ENCODE measurements at regions not wholly inside any gene's neighbourhood (a gene's known extent, or its start where the extent isn't known, plus 50 kb on each side); places are given as distances from the start of the nearest gene placed in this dataset.

DNA sequence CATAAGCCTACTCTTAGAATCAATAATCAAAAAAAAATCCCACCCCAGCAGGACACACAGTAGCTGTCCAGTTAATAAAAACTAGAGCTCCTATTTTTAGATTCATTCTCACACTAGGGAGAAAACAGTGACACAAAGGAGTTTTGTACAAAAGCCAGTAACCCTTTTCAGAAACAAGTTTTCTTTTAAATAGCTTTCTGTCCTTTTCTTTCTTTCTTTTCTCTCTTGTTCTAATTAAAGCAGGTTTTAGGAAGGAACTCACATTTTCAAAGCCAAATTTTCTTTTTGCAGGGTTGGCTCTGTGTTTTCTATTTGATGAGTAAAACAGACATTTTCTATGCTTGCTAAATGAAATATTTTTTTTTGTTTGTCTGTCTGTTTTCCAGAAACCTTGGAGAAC, 1390.7 kb downstream of the FAM181B start:
- Histone ChIP-seq H3K9ac (ENCODE audit: insufficient read length, low read depth) (no peak overlapping the region), H3K27me3 (ENCODE audit: insufficient read depth, insufficient read length) (no peaks in the 10 kb centered on the region), H3K4me3 (ENCODE audit: insufficient read length, low read depth) (no peak overlapping the region), H3K36me3 (ENCODE audit: insufficient read depth, insufficient read length, low read length) (no peaks in the 10 kb centered on the region), H3K4me1 (ENCODE audit: insufficient read depth, insufficient read length) (no peaks in the 10 kb centered on the region), H3K9me3 (ENCODE audit: insufficient read depth, low read length) (no peaks in the 10 kb centered on the region)
- no peak for DNase-seq (ENCODE audit: low read depth, low spot score)
- no peak for TF ChIP-seq SUZ12 (IDR thresholded peaks at IDR 0.05; ENCODE audit: extremely low read depth, insufficient read depth, insufficient read length)
- no peak for TF ChIP-seq YY1 (IDR thresholded peaks at IDR 0.05; ENCODE audit: insufficient read depth, insufficient read length)
- no peak for TF ChIP-seq ZNF274 (IDR thresholded peaks at IDR 0.05; ENCODE audit: low read depth, low read length)

DNA sequence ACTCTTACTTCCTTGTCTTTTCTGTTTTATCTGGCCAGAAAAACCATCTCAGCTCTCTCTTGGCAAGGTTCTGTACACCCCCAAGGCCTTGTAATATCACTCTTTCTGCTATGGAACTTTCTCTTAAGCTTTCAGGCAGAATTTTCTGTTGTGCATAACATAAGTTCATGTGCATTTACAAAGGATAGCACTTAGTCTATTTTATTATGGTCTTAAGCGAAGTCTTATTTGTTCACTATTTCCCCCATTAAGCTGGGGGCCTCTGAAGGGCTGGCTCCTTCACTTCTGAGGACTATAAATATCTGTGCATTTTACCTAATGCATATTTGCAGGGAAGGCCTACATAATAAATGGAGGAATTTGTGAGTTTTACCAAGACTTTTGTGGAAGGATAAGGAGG, 1393.4 kb downstream of the FAM181B start:
- H3K27me3 ChIP-seq (ENCODE audit: insufficient read depth, insufficient read length), result no peaks in the 10 kb centered on the region
- TF ChIP-seq SUZ12 (IDR thresholded peaks at IDR 0.05; ENCODE audit: extremely low read depth, insufficient read depth, insufficient read length), result no peak
- TF ChIP-seq YY1 (IDR thresholded peaks at IDR 0.05; ENCODE audit: insufficient read depth, insufficient read length), result no peak
- no peak for TF ChIP-seq ZNF274 (IDR thresholded peaks at IDR 0.05; ENCODE audit: low read depth, low read length)
- H3K4me3 ChIP-seq (ENCODE audit: insufficient read length, low read depth), result no peak overlapping the region
- no peaks in the 10 kb centered on the region for H3K36me3 ChIP-seq (ENCODE audit: insufficient read depth, insufficient read length, low read length)
- H3K4me1 ChIP-seq (ENCODE audit: insufficient read depth, insufficient read length), result no peaks in the 10 kb centered on the region
- H3K9ac ChIP-seq (ENCODE audit: insufficient read length, low read depth), result no peak overlapping the region
- H3K9me3 ChIP-seq (ENCODE audit: insufficient read depth, low read length), result no peaks in the 10 kb centered on the region
- no peak for DNase-seq (ENCODE audit: low read depth, low spot score)

DNA sequence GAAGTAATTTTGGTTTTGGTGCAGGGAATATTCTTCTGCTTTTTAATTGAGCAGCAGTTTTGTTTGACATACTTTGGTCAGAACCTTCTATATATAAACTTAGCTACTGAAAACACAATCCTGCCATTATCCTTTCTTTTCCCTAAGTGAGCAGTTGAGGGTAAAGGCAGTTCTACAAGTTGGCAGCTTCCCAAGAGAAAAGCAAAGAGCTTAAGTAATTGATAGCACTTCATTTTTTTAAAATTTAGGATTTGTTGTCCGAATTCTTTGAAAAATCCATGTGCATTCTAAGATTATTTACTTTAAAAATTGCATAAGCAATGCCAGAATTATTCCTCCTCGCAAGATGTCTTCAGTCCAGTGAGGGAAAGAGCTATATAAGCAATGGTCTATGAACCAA, 1394.1 kb downstream of the FAM181B start:
- Histone ChIP-seq H3K4me3 (ENCODE audit: insufficient read length, low read depth) (no peak overlapping the region), H3K36me3 (ENCODE audit: insufficient read depth, insufficient read length, low read length) (no peaks in the 10 kb centered on the region), H3K27me3 (ENCODE audit: insufficient read depth, insufficient read length) (no peaks in the 10 kb centered on the region), H3K9ac (ENCODE audit: insufficient read length, low read depth) (no peak overlapping the region), H3K4me1 (ENCODE audit: insufficient read depth, insufficient read length) (no peaks in the 10 kb centered on the region), H3K9me3 (ENCODE audit: insufficient read depth, low read length) (no peaks in the 10 kb centered on the region)
- TF ChIP-seq ZNF274 (IDR thresholded peaks at IDR 0.05; ENCODE audit: low read depth, low read length), result no peak
- no peak for TF ChIP-seq YY1 (IDR thresholded peaks at IDR 0.05; ENCODE audit: insufficient read depth, insufficient read length)
- TF ChIP-seq SUZ12 (IDR thresholded peaks at IDR 0.05; ENCODE audit: extremely low read depth, insufficient read depth, insufficient read length), result no peak
- DNase-seq (ENCODE audit: low read depth, low spot score), result no peak

GRCh38 chr11:81337756-81338155, 1395.9 kb downstream of the FAM181B start:
- no peaks in the 10 kb centered on the region for H3K4me1 ChIP-seq (ENCODE audit: insufficient read depth, insufficient read length)
- no peak overlapping the region for H3K9ac ChIP-seq (ENCODE audit: insufficient read length, low read depth)
- no peaks in the 10 kb centered on the region for H3K36me3 ChIP-seq (ENCODE audit: insufficient read depth, insufficient read length, low read length)
- no peak overlapping the region for H3K4me3 ChIP-seq (ENCODE audit: insufficient read length, low read depth)
- DNase-seq (ENCODE audit: low read depth, low spot score), result no peak
- H3K27me3 ChIP-seq (ENCODE audit: insufficient read depth, insufficient read length), result no peaks in the 10 kb centered on the region
- no peak for TF ChIP-seq ZNF274 (IDR thresholded peaks at IDR 0.05; ENCODE audit: low read depth, low read length)
- TF ChIP-seq YY1 (IDR thresholded peaks at IDR 0.05; ENCODE audit: insufficient read depth, insufficient read length), result no peak
- TF ChIP-seq SUZ12 (IDR thresholded peaks at IDR 0.05; ENCODE audit: extremely low read depth, insufficient read depth, insufficient read length), result no peak
- no peaks in the 10 kb centered on the region for H3K9me3 ChIP-seq (ENCODE audit: insufficient read depth, low read length)

DNA sequence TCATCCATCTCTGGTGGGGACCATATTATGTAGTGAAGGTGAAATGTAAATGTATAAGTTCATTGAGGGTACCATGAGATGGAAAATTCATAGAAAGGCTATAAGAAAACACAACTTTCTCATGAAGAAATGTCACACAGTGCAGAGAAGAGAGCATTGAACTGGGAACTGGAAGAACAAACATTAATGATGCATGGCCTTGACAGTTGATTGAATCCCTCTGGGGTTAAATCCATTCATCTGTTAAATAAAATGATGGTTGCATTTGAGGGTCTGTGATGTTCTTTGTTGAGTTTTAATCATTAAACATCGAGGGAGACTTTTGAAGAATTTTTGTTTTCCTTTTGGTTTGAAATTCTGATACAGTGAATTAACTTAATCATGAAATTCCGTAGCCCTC, 1401.4 kb downstream of the FAM181B start:
- no peak for TF ChIP-seq YY1 (IDR thresholded peaks at IDR 0.05; ENCODE audit: insufficient read depth, insufficient read length)
- TF ChIP-seq SUZ12 (IDR thresholded peaks at IDR 0.05; ENCODE audit: extremely low read depth, insufficient read depth, insufficient read length), result no peak
- TF ChIP-seq ZNF274 (IDR thresholded peaks at IDR 0.05; ENCODE audit: low read depth, low read length), result no peak
- no peaks in the 10 kb centered on the region for H3K36me3 ChIP-seq (ENCODE audit: insufficient read depth, insufficient read length, low read length)
- no peaks in the 10 kb centered on the region for H3K4me1 ChIP-seq (ENCODE audit: insufficient read depth, insufficient read length)
- H3K9ac ChIP-seq (ENCODE audit: insufficient read length, low read depth), result no peak overlapping the region
- no peak overlapping the region for H3K4me3 ChIP-seq (ENCODE audit: insufficient read length, low read depth)
- DNase-seq (ENCODE audit: low read depth, low spot score), result no peak
- no peaks in the 10 kb centered on the region for H3K27me3 ChIP-seq (ENCODE audit: insufficient read depth, insufficient read length)
- no peaks in the 10 kb centered on the region for H3K9me3 ChIP-seq (ENCODE audit: insufficient read depth, low read length)

DNA sequence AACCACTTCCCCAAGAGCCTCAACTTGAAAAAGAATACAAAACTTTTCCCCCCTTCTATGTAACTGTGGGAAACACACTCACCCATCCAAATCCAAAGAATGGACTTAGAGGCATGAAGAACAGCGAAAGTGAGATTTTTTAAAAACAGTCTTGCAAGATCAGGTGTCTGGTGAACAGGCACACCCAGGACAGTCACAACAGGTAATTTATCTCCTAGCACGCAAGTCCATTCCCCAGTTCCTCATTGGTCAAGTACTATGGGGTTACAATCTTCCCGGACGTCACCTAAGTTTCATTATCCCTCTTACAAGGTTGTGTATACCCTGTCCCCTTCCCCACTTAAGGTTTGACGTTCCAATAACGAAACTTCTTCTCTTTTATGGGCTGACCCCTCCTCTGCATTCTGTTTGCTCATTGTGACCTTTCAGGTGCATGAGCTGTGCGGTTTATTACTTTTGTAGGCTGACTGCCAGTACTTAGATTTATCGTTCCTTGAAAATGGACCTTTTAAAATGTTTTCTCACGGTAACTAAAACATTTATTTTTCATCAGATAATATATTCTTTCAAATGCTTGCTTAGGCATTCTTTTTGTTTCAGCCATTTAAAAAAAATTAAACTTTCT, 1401.9 kb downstream of the FAM181B start:
- Histone ChIP-seq H3K27me3 (ENCODE audit: insufficient read depth, insufficient read length) (no peaks in the 10 kb centered on the region), H3K4me3 (ENCODE audit: insufficient read length, low read depth) (no peak overlapping the region), H3K4me1 (ENCODE audit: insufficient read depth, insufficient read length) (no peaks in the 10 kb centered on the region), H3K9ac (ENCODE audit: insufficient read length, low read depth) (no peak overlapping the region), H3K9me3 (ENCODE audit: insufficient read depth, low read length) (no peaks in the 10 kb centered on the region), H3K36me3 (ENCODE audit: insufficient read depth, insufficient read length, low read length) (no peaks in the 10 kb centered on the region)
- TF ChIP-seq ZNF274 (IDR thresholded peaks at IDR 0.05; ENCODE audit: low read depth, low read length) (no peak), SUZ12 (IDR thresholded peaks at IDR 0.05; ENCODE audit: extremely low read depth, insufficient read depth, insufficient read length) (no peak), YY1 (IDR thresholded peaks at IDR 0.05; ENCODE audit: insufficient read depth, insufficient read length) (no peak)
- no peak for DNase-seq (ENCODE audit: low read depth, low spot score)

DNA sequence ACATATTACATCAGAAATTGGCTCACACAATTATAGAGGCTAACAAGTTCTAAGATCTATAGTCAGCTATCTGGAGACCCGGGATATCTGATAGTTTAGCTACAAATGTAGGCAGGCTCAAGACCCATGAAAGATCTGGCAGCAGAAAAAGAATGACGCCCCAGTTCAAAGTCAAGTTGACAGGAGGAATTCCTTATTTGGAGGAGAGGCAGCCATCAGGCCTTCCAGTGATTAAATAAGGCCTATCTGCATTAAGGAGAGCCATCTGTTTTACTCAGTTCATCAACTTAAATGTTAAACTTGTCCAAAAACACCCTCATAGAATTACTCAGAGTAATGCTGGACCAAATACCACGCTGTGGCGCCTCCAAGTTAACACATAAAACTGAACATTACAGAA, 1402.6 kb downstream of the FAM181B start:
- DNase-seq (ENCODE audit: low read depth, low spot score), result no peak
- TF ChIP-seq ZNF274 (IDR thresholded peaks at IDR 0.05; ENCODE audit: low read depth, low read length), result no peak
- no peak for TF ChIP-seq SUZ12 (IDR thresholded peaks at IDR 0.05; ENCODE audit: extremely low read depth, insufficient read depth, insufficient read length)
- TF ChIP-seq YY1 (IDR thresholded peaks at IDR 0.05; ENCODE audit: insufficient read depth, insufficient read length), result no peak
- H3K27me3 ChIP-seq (ENCODE audit: insufficient read depth, insufficient read length), result no peaks in the 10 kb centered on the region
- H3K9ac ChIP-seq (ENCODE audit: insufficient read length, low read depth), result no peak overlapping the region
- H3K4me1 ChIP-seq (ENCODE audit: insufficient read depth, insufficient read length), result no peaks in the 10 kb centered on the region
- H3K36me3 ChIP-seq (ENCODE audit: insufficient read depth, insufficient read length, low read length), result no peaks in the 10 kb centered on the region
- H3K9me3 ChIP-seq (ENCODE audit: insufficient read depth, low read length), result no peaks in the 10 kb centered on the region
- no peak overlapping the region for H3K4me3 ChIP-seq (ENCODE audit: insufficient read length, low read depth)
